HCT116 (cell line): ENCODE measurements at regions not wholly inside any gene's neighbourhood (a gene's known extent, or its start where the extent isn't known, plus 50 kb on each side); places are given as distances from the start of the nearest gene placed in this dataset.

Experiments used
- ATAC-seq: fragments of 200-7000 bp; cut with Tn5 transposase; 2 replicates; pipeline ENCODE4 v1.9.1; 2020; ENCODE audit warnings: mild to moderate bottlenecking, moderate library complexity
- BruUV-seq: library from RNA; stranded (reverse); fragments of 400-500 nt; replicated peaks from 2 replicates; lab custom pipeline; 2021; lab: Mats Ljungman, UMichigan
- CTCF ChIA-PET: fragments of 300-600 bp; sonication (Branson Sonifier 250); formaldehyde crosslinking; loops from one replicate; lab custom pipeline; 2021; ENCODE audit warnings: antibody characterized with exemption; lab: Charles Lee
- POLR2A ChIA-PET: fragments of 300-600, 350-600 bp; sonication (Branson Sonifier 250); formaldehyde crosslinking; loops from one replicate; lab custom pipeline; 2021; ENCODE audit warnings: antibody characterized with exemption; lab: Charles Lee
- RAD21 ChIA-PET, 2 experiments: fragments of 300-600 bp; sonication (Branson Sonifier 250); formaldehyde crosslinking; loops; one replicate each; lab custom pipeline; 2023; ENCODE audit warnings: low total read pairs in 2 of 2; ENCODE audit not compliant: uncharacterized antibody in 2 of 2, unreplicated experiment in 2 of 2, low non-redundant PET in 1 of 2; lab: Charles Lee
- DNase-seq: peaks from one replicate; pipeline ENCODE4 v3.0.0-alpha.2; 2010; ENCODE audit warnings: low read depth, low spot score
- H2AFZ ChIP-seq: fragments of 200-600 bp; shearing (Covaris generic), sonication (generic); 2 replicates; pipeline ENCODE4 v1.6.1; 2017; ENCODE audit warnings: low read depth, mixed run types, mixed read lengths, antibody characterized with exemption, low read length; ENCODE audit not compliant: poor library complexity, severe bottlenecking
- H3K27ac ChIP-seq: 2 replicates; pipeline ENCODE4 v1.5.1; 2012; ENCODE audit warnings: low read depth, low read length
- H3K27me3 ChIP-seq: fragments of 200-600 bp; sonication (generic); 2 replicates; pipeline ENCODE4 v1.6.1; 2016; ENCODE audit warnings: mixed run types, low read length, mixed read lengths; ENCODE audit not compliant: insufficient read depth
- H3K36me3 ChIP-seq, 2 experiments: fragments of 200-500 bp in 1 of 2; fragments of 200-600 bp in 1 of 2; sonication (Bioruptor generic) in 1 of 2; sonication (generic) in 1 of 2; 2 replicates each; pipeline versions ENCODE4 v1.5.1 to v1.6.1; 2014 to 2016; ENCODE audit warnings: low read length in 2 of 2, inconsistent platforms in 1 of 2, mixed read lengths in 1 of 2, mixed run types in 1 of 2; ENCODE audit not compliant: insufficient read depth in 2 of 2, control insufficient read depth in 1 of 2
- H3K4me1 ChIP-seq, 2 experiments: fragments of 200-600 bp in 1 of 2; sonication (generic) in 1 of 2; 2 replicates each; pipeline versions ENCODE4 v1.5.1 to v1.6.1; 2012 to 2017; ENCODE audit warnings: low read length in 2 of 2, inconsistent platforms in 1 of 2, mild to moderate bottlenecking in 1 of 2, mixed read lengths in 1 of 2, mixed run types in 1 of 2, moderate library complexity in 1 of 2; ENCODE audit not compliant: insufficient read depth in 2 of 2, control insufficient read depth in 1 of 2
- H3K4me2 ChIP-seq: fragments of 200-600 bp; sonication (generic); 2 replicates; pipeline ENCODE4 v1.6.1; 2017; ENCODE audit warnings: mixed run types, low read length, mixed read lengths
- H3K4me3 ChIP-seq, 2 experiments: fragments of 200-600 bp in 1 of 2; sonication (generic) in 1 of 2; replicated peaks in 1 of 2; 2 replicates each; pipeline ENCODE4 v1.5.1; 2011 to 2016; ENCODE audit warnings: low read length in 2 of 2, control low read depth in 1 of 2, low read depth in 1 of 2, mild to moderate bottlenecking in 1 of 2, mixed read lengths in 1 of 2, mixed run types in 1 of 2
- H3K79me2 ChIP-seq: fragments of 200-600 bp; sonication (generic); 2 replicates; pipeline ENCODE4 v1.6.1; 2017; ENCODE audit warnings: mild to moderate bottlenecking, mixed run types, low read length, moderate library complexity, mixed read lengths; ENCODE audit not compliant: insufficient read depth
- H3K9ac ChIP-seq: fragments of 200-600 bp; sonication (generic); 2 replicates; pipeline ENCODE4 v1.6.1; 2016; ENCODE audit warnings: low read length, mixed read lengths
- H3K9me2 ChIP-seq: fragments of 200-600 bp; sonication (generic), shearing (Covaris generic); 2 replicates; pipeline ENCODE4 v1.6.1; 2017; ENCODE audit warnings: mixed run types, mild to moderate bottlenecking, moderate library complexity; ENCODE audit not compliant: insufficient read depth
- H3K9me3 ChIP-seq, 2 experiments: fragments of 200-500 bp in 1 of 2; fragments of 200-600 bp in 1 of 2; sonication (Bioruptor generic) in 1 of 2; sonication (generic) in 1 of 2; 2 replicates each; pipeline ENCODE4 v1.6.1; 2014 to 2017; ENCODE audit warnings: low read length in 2 of 2, mixed read lengths in 2 of 2, inconsistent platforms in 1 of 2, low read depth in 1 of 2, mild to moderate bottlenecking in 1 of 2, mixed run types in 1 of 2, moderate library complexity in 1 of 2; ENCODE audit not compliant: control insufficient read depth in 1 of 2, insufficient read depth in 1 of 2
- H4K20me1 ChIP-seq: fragments of 200-600 bp; sonication (generic), shearing (Covaris generic); 2 replicates; pipeline ENCODE4 v1.6.1; 2017; ENCODE audit warnings: mixed run types, mild to moderate bottlenecking, moderate library complexity; ENCODE audit not compliant: insufficient read depth
- ATF3 ChIP-seq: IDR thresholded peaks from 2 replicates; pipeline ENCODE4 v1.6.1; 2012
- CBX3 ChIP-seq: IDR thresholded peaks from 2 replicates; pipeline ENCODE4 v1.6.1; 2012; ENCODE audit warnings: low read depth
- CEBPB ChIP-seq: IDR thresholded peaks from 2 replicates; pipeline ENCODE4 v1.6.1; 2012; ENCODE audit warnings: low read depth
- EGR1 ChIP-seq: IDR thresholded peaks from 2 replicates; pipeline ENCODE4 v1.6.1; 2012; ENCODE audit warnings: low read depth
- ELF1 ChIP-seq: IDR thresholded peaks from 2 replicates; pipeline ENCODE4 v1.6.1; 2012; ENCODE audit warnings: low read depth, borderline replicate concordance
- EZH2phosphoT487 ChIP-seq: fragments of 200-600 bp; IDR thresholded peaks from 2 replicates; pipeline ENCODE4 v1.6.1; 2018; ENCODE audit warnings: antibody characterized with exemption, borderline replicate concordance
- JUND ChIP-seq: IDR thresholded peaks from 2 replicates; pipeline ENCODE4 v1.6.1; 2012
- POLR2A ChIP-seq: IDR thresholded peaks from 2 replicates; pipeline ENCODE4 v1.7.0; 2011; ENCODE audit warnings: borderline replicate concordance; ENCODE audit not compliant: insufficient read depth, insufficient read length; ENCODE audit errors: extremely low read depth
- POLR2AphosphoS5 ChIP-seq: IDR thresholded peaks from 2 replicates; pipeline ENCODE4 v1.6.1; 2011; ENCODE audit warnings: mild to moderate bottlenecking, low read depth, low read length, moderate library complexity
- RAD21 ChIP-seq: IDR thresholded peaks from 2 replicates; pipeline ENCODE4 v1.6.1; 2012; ENCODE audit warnings: low read depth, mild to moderate bottlenecking
- REST ChIP-seq: IDR thresholded peaks from 2 replicates; pipeline ENCODE4 v1.6.1; 2012; ENCODE audit warnings: low read depth
- ZNF274 ChIP-seq: fragments of 200-500 bp; sonication (Bioruptor generic); IDR thresholded peaks from 2 replicates; pipeline ENCODE4 v1.6.1; 2014; ENCODE audit warnings: mild to moderate bottlenecking, low read depth, low read length, inconsistent platforms
- intact Hi-C: fragments of 100-400 bp; cut with micrococcal nuclease; formaldehyde crosslinking; loops from 2 replicates; pipeline ENCODE4 v1.10.0; 2022
- TF ChIP-seq, protein P1 (sequence below): IDR thresholded peaks from 2 replicates; pipeline ENCODE4 v1.6.1; 2012
- TF ChIP-seq, protein P2 (sequence below), 3 experiments: fragments of 200-600 bp in 1 of 3; sonication (generic) in 1 of 3; IDR thresholded peaks in 2 of 3; conservative IDR thresholded peaks in 1 of 3; 2 replicates each; pipeline ENCODE4 v1.5.1; 2012 to 2017; ENCODE audit warnings: low read depth in 2 of 3, low read length in 2 of 3, antibody characterized with exemption in 1 of 3, borderline replicate concordance in 1 of 3, control low read depth in 1 of 3, mild to moderate bottlenecking in 1 of 3, mixed read lengths in 1 of 3, mixed run types in 1 of 3, moderate library complexity in 1 of 3; ENCODE audit not compliant: insufficient read depth in 1 of 3

- TF ChIP-seq REST (no peak), ELF1 (no peak), EGR1 (no peak), POLR2A (no peak), EZH2phosphoT487 (no peak)
- TF ChIP-seq, all 23 proteins: peak for 0
Measured at GRCh38 chr9:109831998-109832658, 52.1 kb downstream of the PALM2AKAP2 start (continued).

DNA sequence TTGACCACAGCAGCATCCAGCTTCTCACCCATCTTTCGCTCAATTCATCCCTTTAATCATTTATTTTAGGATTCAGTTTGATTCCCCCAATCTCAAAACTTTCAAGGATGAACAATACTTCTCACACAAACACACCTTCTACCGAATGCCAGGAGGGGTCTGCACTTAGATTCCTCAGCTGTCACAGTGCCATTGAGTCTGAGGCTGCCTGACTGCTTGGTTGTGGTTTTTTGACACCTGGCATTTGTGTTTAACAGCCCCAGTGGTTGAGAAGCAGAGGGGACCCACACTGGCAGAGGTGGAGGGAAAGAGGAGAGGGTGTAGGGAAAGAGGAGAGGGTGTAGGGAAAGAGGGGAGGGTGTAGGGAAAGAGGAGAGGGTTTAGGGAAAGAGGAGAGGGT, 54.9 kb downstream of the PALM2AKAP2 start:
- Histone ChIP-seq H3K36me3 (no peaks in the 10 kb centered on the region), H2AFZ (no peak overlapping the region), H3K9ac (no peak overlapping the region), H3K4me2 (no peak overlapping the region), H3K79me2 (no peaks in the 10 kb centered on the region), H3K27ac (no peak overlapping the region), H3K9me3 (no peaks in the 10 kb centered on the region), H4K20me1 (no peaks in the 10 kb centered on the region), H3K4me3 (no peak overlapping the region), H3K27me3 (peaks cover 21% of the 10 kb centered on the region), H3K9me2 (no peaks in the 10 kb centered on the region), H3K4me1 (no peaks in the 10 kb centered on the region)
- CTCF ChIA-PET = interaction anchor here (2.1 kb wide), 1 partner anchor 17 kb away, joined by 6 read pairs; no protein-coding TSS in a partner anchor
- BruUV-seq = no TSS peak
- intact Hi-C loops = no loop called here
- no peak for DNase-seq
- RAD21 ChIA-PET = no interaction called here
- POLR2A ChIA-PET = no interaction called here
- no peak for ATAC-seq
- TF ChIP-seq POLR2AphosphoS5 (no peak), REST (no peak), ZNF274 (no peak), CBX3 (no peak), RAD21 (no peak), JUND (no peak), ATF3 (no peak), CEBPB (no peak), POLR2A (no peak), EGR1 (no peak)
- TF ChIP-seq, protein P1, sequence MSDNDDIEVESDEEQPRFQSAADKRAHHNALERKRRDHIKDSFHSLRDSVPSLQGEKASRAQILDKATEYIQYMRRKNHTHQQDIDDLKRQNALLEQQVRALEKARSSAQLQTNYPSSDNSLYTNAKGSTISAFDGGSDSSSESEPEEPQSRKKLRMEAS = no peak
- TF ChIP-seq, protein P2, sequence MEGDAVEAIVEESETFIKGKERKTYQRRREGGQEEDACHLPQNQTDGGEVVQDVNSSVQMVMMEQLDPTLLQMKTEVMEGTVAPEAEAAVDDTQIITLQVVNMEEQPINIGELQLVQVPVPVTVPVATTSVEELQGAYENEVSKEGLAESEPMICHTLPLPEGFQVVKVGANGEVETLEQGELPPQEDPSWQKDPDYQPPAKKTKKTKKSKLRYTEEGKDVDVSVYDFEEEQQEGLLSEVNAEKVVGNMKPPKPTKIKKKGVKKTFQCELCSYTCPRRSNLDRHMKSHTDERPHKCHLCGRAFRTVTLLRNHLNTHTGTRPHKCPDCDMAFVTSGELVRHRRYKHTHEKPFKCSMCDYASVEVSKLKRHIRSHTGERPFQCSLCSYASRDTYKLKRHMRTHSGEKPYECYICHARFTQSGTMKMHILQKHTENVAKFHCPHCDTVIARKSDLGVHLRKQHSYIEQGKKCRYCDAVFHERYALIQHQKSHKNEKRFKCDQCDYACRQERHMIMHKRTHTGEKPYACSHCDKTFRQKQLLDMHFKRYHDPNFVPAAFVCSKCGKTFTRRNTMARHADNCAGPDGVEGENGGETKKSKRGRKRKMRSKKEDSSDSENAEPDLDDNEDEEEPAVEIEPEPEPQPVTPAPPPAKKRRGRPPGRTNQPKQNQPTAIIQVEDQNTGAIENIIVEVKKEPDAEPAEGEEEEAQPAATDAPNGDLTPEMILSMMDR (IDR thresholded peaks at IDR 0.05 in 2 of 3, conservative IDR thresholded peaks at IDR 0.05 in 1 of 3; ENCODE audit: borderline replicate concordance in 1 of 3, insufficient read depth in 1 of 3, low read depth in 2 of 3, low read length in 2 of 3) = no peak
